ENCODE measurements at regions not wholly inside any gene's neighbourhood (a gene's known extent, or its start where the extent isn't known, plus 50 kb on each side); places are given as distances from the start of the nearest gene placed in this dataset.

- Histone ChIP-seq H3K27me3 (no peaks in the 10 kb centered on the region), H3K27ac (no peak overlapping the region), H3K9me3 (no peaks in the 10 kb centered on the region), H3K36me3 (no peaks in the 10 kb centered on the region), H3K4me3 (replicated peaks in 1 of 3) (no peak overlapping the region), H3K4me1 (no peaks in the 10 kb centered on the region)
- DNase-seq: no peak
- TF ChIP-seq CTCF (IDR thresholded peaks at IDR 0.05): no peak
- 82 to 87% methylated on average over 4 of the region's 4 CpGs for WGBS, 2 donors
- intact Hi-C loops (cut with DNase I): no loop called here
Observed at GRCh38 chr6:71446470-71446869, 157.9 kb downstream of the OGFRL1 start.

GRCh38 chr6:71452697-71453370 lies 164.2 kb downstream of the OGFRL1 start:
- Histone ChIP-seq H3K27ac (no peak overlapping the region), H3K4me1 (no peaks in the 10 kb centered on the region)
- intact Hi-C loops (cut with DNase I): no loop called here

GRCh38 chr6:71453371-71453706 lies 164.7 kb downstream of the OGFRL1 start:
- Histone ChIP-seq H3K9me3 (no peaks in the 10 kb centered on the region), H3K36me3 (no peaks in the 10 kb centered on the region), H3K27me3 (no peaks in the 10 kb centered on the region), H3K4me1 (no peaks in the 10 kb centered on the region), H3K27ac (no peak overlapping the region), H3K4me3 (replicated peaks in 1 of 3) (no peak overlapping the region)
- no peak for TF ChIP-seq POLR2A (IDR thresholded peaks at IDR 0.05)
- no peak for TF ChIP-seq CTCF (IDR thresholded peaks at IDR 0.05)
- no peak for DNase-seq
- intact Hi-C loops (cut with DNase I): no loop called here

More at GRCh38 chr6:71452697-71453370, 164.2 kb downstream of the OGFRL1 start:
- no peaks in the 10 kb centered on the region for H3K27me3 ChIP-seq
- no peak for DNase-seq
- no peak overlapping the region for H3K4me3 ChIP-seq (replicated peaks in 1 of 3)
- no peak for TF ChIP-seq CTCF (IDR thresholded peaks at IDR 0.05)
- TF ChIP-seq POLR2A (IDR thresholded peaks at IDR 0.05): no peak
- 68 to 81% methylated on average over 5 of the region's 5 CpGs for WGBS, 2 donors
- no peaks in the 10 kb centered on the region for H3K9me3 ChIP-seq
- H3K36me3 ChIP-seq: no peaks in the 10 kb centered on the region

GRCh38 chr6:71454056-71454455 lies 165.4 kb downstream of the OGFRL1 start:
- Histone ChIP-seq H3K9me3 (no peaks in the 10 kb centered on the region), H3K4me3 (replicated peaks in 1 of 3) (no peak overlapping the region), H3K36me3 (no peaks in the 10 kb centered on the region), H3K4me1 (no peaks in the 10 kb centered on the region), H3K27ac (no peak overlapping the region), H3K27me3 (no peaks in the 10 kb centered on the region)
- DNase-seq: no peak
- TF ChIP-seq CTCF (IDR thresholded peaks at IDR 0.05) (no peak), POLR2A (IDR thresholded peaks at IDR 0.05) (no peak)
- intact Hi-C loops (cut with DNase I): no loop called here
- WGBS, 2 donors: 69 to 76% methylated on average over 1 of the region's 1 CpG

- H3K27me3 ChIP-seq: no peaks in the 10 kb centered on the region
- no peak for TF ChIP-seq CTCF (IDR thresholded peaks at IDR 0.05)
- no peak for TF ChIP-seq POLR2A (IDR thresholded peaks at IDR 0.05)
- H3K4me1 ChIP-seq: no peaks in the 10 kb centered on the region
- H3K4me3 ChIP-seq (replicated peaks in 1 of 3): no peak overlapping the region
- DNase-seq: no peak
- H3K9me3 ChIP-seq: no peaks in the 10 kb centered on the region
- WGBS, 2 donors: 90 to 100% methylated on average over 1 of the region's 1 CpG
- no peaks in the 10 kb centered on the region for H3K36me3 ChIP-seq
- intact Hi-C loops (cut with DNase I): no loop called here
- H3K27ac ChIP-seq: no peak overlapping the region
Observed at GRCh38 chr6:71457929-71458328, 169.3 kb downstream of the OGFRL1 start.

Data from thyroid gland (tissue), 4 donors.